Cardiac fibroblast (primary cell): ENCODE measurements at regions not wholly inside any gene's neighbourhood (a gene's known extent, or its start where the extent isn't known, plus 50 kb on each side); places are given as distances from the start of the nearest gene placed in this dataset.

Experiments
- DNase-seq, 2 donors: peaks; one replicate each; pipeline versions ENCODE4 v3.0.0 to v3.0.0-alpha.2; 2010; ENCODE audit warnings: low read depth in 2 of 2
- H3K4me3 ChIP-seq, 2 donors: replicated peaks in 1 of 2; 1 replicate in 1 of 2; 2 replicates in 1 of 2; pipeline ENCODE4 v1.5.1; 2011; ENCODE audit warnings: low read depth in 2 of 2, low read length in 2 of 2, mild to moderate bottlenecking in 2 of 2, moderate library complexity in 1 of 2
- CTCF ChIP-seq: IDR thresholded peaks from one replicate; pipeline ENCODE4 v1.5.1; 2011; ENCODE audit warnings: low read depth, mild to moderate bottlenecking, low read length, inconsistent platforms

- DNase-seq: no peak
- no peak for TF ChIP-seq CTCF
- no peak overlapping the region for H3K4me3 ChIP-seq
Observed at GRCh38 chr10:59082249-59082648, 94.2 kb upstream of the PHYHIPL start.

GRCh38 chr10:59085054-59085453 lies 91.4 kb upstream of the PHYHIPL start:
- no peak overlapping the region for H3K4me3 ChIP-seq
- DNase-seq: no peak
- no peak for TF ChIP-seq CTCF

- no peak for DNase-seq
- H3K4me3 ChIP-seq: no peak overlapping the region
- no peak for TF ChIP-seq CTCF
Observed at GRCh38 chr10:59085711-59086502, 90.5 kb upstream of the PHYHIPL start.

- no peak overlapping the region for H3K4me3 ChIP-seq
- no peak for DNase-seq
- no peak for TF ChIP-seq CTCF
Observed at GRCh38 chr10:59087486-59087885, 89.0 kb upstream of the PHYHIPL start.

GRCh38 chr10:59088912-59089573 lies 87.4 kb upstream of the PHYHIPL start:
- H3K4me3 ChIP-seq: no peak overlapping the region
- no peak for TF ChIP-seq CTCF
- no peak for DNase-seq

- no peak for DNase-seq
- TF ChIP-seq CTCF: no peak
Observed at GRCh38 chr10:59090817-59091622, 85.4 kb upstream of the PHYHIPL start.

More at GRCh38 chr10:59090817-59091622, 85.4 kb upstream of the PHYHIPL start:
- H3K4me3 ChIP-seq: no peak overlapping the region
